ENCODE measurements at regions not wholly inside any gene's neighbourhood (a gene's known extent, or its start where the extent isn't known, plus 50 kb on each side); places are given as distances from the start of the nearest gene placed in this dataset.

GRCh38 chr4:38359113-38359512, 304.9 kb upstream of the KLF3 start:
- Histone ChIP-seq H3K27ac (no peak overlapping the region), H3K4me1 (no peaks in the 10 kb centered on the region), H3K27me3 (ENCODE audit: control insufficient read depth, insufficient read depth, low read length) (no peaks in the 10 kb centered on the region), H3K79me2 (no peaks in the 10 kb centered on the region), H3K4me2 (ENCODE audit: low read length) (no peak overlapping the region), H2AFZ (no peak overlapping the region), H3K9ac (no peak overlapping the region), H3K9me3 (ENCODE audit: control insufficient read depth, low read length) (no peaks in the 10 kb centered on the region), H3K36me3 (ENCODE audit: control insufficient read depth, insufficient read depth, low read length) (no peaks in the 10 kb centered on the region), H3K4me3 (ENCODE audit: low read depth, low read length) (no peak overlapping the region)
- no peak for TF ChIP-seq CTCF (IDR thresholded peaks at IDR 0.05)

- Histone ChIP-seq H3K36me3 (ENCODE audit: control insufficient read depth, insufficient read depth, low read length) (no peaks in the 10 kb centered on the region), H3K4me3 (ENCODE audit: low read depth, low read length) (no peak overlapping the region), H3K27ac (no peak overlapping the region), H3K9ac (no peak overlapping the region), H3K79me2 (no peaks in the 10 kb centered on the region), H3K27me3 (ENCODE audit: control insufficient read depth, insufficient read depth, low read length) (no peaks in the 10 kb centered on the region), H3K4me2 (ENCODE audit: low read length) (no peak overlapping the region), H2AFZ (no peak overlapping the region), H3K9me3 (ENCODE audit: control insufficient read depth, low read length) (no peaks in the 10 kb centered on the region), H3K4me1 (peaks cover 5% of the 10 kb centered on the region)
- no peak for TF ChIP-seq CTCF (IDR thresholded peaks at IDR 0.05)
These were observed 303.8 kb upstream of the KLF3 start for GRCh38 chr4:38360201-38360600.

GRCh38 chr4:38364383-38364963, 299.5 kb upstream of the KLF3 start:
- TF ChIP-seq CTCF (IDR thresholded peaks at IDR 0.05), result no peak
- Histone ChIP-seq H2AFZ (peak overlapping the region; percentile 10), H3K4me2 (ENCODE audit: low read length) (no peak overlapping the region), H3K9me3 (ENCODE audit: control insufficient read depth, low read length) (no peaks in the 10 kb centered on the region), H3K4me3 (ENCODE audit: low read depth, low read length) (no peak overlapping the region), H3K4me1 (peaks cover 23% of the 10 kb centered on the region), H3K79me2 (no peaks in the 10 kb centered on the region), H3K27ac (peak overlapping the region; percentile 90), H3K36me3 (ENCODE audit: control insufficient read depth, insufficient read depth, low read length) (no peaks in the 10 kb centered on the region), H3K27me3 (ENCODE audit: control insufficient read depth, insufficient read depth, low read length) (no peaks in the 10 kb centered on the region), H3K9ac (no peak overlapping the region)

- H3K27me3 ChIP-seq (ENCODE audit: control insufficient read depth, insufficient read depth, low read length), result no peaks in the 10 kb centered on the region
- no peak overlapping the region for H3K9ac ChIP-seq
- no peak overlapping the region for H3K4me2 ChIP-seq (ENCODE audit: low read length)
- H3K27ac ChIP-seq, result peak overlapping the region; percentile 90
- no peaks in the 10 kb centered on the region for H3K9me3 ChIP-seq (ENCODE audit: control insufficient read depth, low read length)
- no peaks in the 10 kb centered on the region for H3K36me3 ChIP-seq (ENCODE audit: control insufficient read depth, insufficient read depth, low read length)
- no peak overlapping the region for H2AFZ ChIP-seq
- no peak for TF ChIP-seq CTCF (IDR thresholded peaks at IDR 0.05)
- H3K4me3 ChIP-seq (ENCODE audit: low read depth, low read length), result no peak overlapping the region
- H3K4me1 ChIP-seq, result peaks cover 23% of the 10 kb centered on the region
- no peaks in the 10 kb centered on the region for H3K79me2 ChIP-seq
These were observed 298.7 kb upstream of the KLF3 start for GRCh38 chr4:38365261-38365660.

- Histone ChIP-seq H3K4me3 (ENCODE audit: low read depth, low read length) (no peak overlapping the region), H3K4me1 (peaks cover 23% of the 10 kb centered on the region), H3K36me3 (ENCODE audit: control insufficient read depth, insufficient read depth, low read length) (no peaks in the 10 kb centered on the region), H3K9ac (no peak overlapping the region), H2AFZ (no peak overlapping the region), H3K27me3 (ENCODE audit: control insufficient read depth, insufficient read depth, low read length) (no peaks in the 10 kb centered on the region), H3K79me2 (no peaks in the 10 kb centered on the region), H3K4me2 (ENCODE audit: low read length) (peak overlapping the region; percentile 34), H3K27ac (peak overlapping the region; percentile 90), H3K9me3 (ENCODE audit: control insufficient read depth, low read length) (no peaks in the 10 kb centered on the region)
- TF ChIP-seq CTCF (IDR thresholded peaks at IDR 0.05), result no peak
These were observed 298.2 kb upstream of the KLF3 start for GRCh38 chr4:38365748-38366310.
